Mononuclear cell (primary cell): ENCODE measurements at regions not wholly inside any gene's neighbourhood (a gene's known extent, or its start where the extent isn't known, plus 50 kb on each side); places are given as distances from the start of the nearest gene placed in this dataset.

Experiments
- H3K27me3 ChIP-seq: 2 replicates; pipeline ENCODE4 v1.6.0; 2011; ENCODE audit warnings: low read length, control low read depth; ENCODE audit not compliant: insufficient read depth
- H3K4me1 ChIP-seq: 2 replicates; pipeline ENCODE4 v1.5.1; 2011; ENCODE audit warnings: mild to moderate bottlenecking, low read length, control low read depth; ENCODE audit not compliant: insufficient read depth
- H3K4me3 ChIP-seq: 2 replicates; pipeline ENCODE4 v1.5.1; 2011; ENCODE audit warnings: mild to moderate bottlenecking, low read length, moderate library complexity
- H3K9me3 ChIP-seq: 2 replicates; pipeline ENCODE4 v1.5.1; 2011; ENCODE audit warnings: low read depth, mild to moderate bottlenecking, control low read depth, low read length

DNA sequence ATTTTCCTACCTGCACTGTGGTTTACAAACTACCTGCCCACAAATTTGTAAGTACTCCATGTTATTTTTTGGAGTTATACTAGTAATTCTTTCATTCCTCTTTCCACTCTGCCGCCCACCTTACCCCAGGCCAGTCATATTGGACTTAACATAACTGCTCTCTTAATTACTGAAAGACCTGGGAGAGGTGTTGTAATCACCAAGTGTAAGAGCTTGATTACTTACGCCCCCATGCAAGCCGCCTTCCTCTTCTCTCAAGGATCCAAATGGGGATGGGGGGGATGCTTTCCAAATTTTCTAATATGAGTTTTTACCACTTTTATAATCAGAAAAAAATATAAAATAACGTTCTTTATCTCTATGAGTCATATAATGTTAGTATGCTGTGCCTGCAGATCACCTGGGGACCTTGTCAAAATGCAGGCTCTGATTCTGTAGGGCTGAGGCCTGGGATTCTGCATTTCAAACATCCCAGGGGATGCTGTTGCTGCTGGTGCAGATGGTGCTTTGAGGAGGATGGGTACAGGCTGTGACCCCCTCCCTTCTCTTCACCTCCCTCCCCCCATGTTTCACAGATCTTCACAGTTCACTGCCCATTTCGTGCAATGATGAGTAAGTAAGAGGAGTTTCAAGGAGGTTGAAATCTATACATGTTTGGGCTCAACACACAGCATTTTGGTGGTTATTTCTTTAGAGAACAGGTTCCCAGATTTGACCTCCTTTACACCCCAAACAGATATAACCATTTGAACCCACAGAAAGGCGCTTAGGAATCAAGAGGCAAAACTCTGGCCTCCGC, 87.3 kb downstream of the SEC61B start:
- H3K27me3 ChIP-seq = no peaks in the 10 kb centered on the region
- H3K9me3 ChIP-seq = no peaks in the 10 kb centered on the region
- no peaks in the 10 kb centered on the region for H3K4me1 ChIP-seq
- H3K4me3 ChIP-seq = no peak overlapping the region

DNA sequence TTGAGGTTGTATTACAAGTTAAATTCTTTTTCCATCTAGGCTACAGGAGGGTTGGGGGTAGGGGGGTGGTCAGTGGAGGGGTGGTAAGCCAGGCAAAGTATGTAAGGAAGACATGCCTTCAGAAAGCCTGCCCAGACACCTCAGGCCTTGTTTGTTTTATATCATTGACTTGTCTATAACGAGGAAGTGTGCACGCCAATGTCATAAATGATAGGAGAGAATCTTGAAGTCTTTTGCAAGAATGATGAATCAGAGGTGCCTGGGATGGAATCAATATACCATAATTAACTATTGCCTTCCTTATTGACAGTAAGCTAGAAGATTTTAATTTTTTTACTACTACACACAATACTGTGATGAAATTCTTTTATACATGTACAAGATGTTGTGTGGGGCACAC, 90.7 kb downstream of the SEC61B start:
- no peaks in the 10 kb centered on the region for H3K4me1 ChIP-seq
- no peak overlapping the region for H3K4me3 ChIP-seq
- H3K27me3 ChIP-seq = no peaks in the 10 kb centered on the region
- H3K9me3 ChIP-seq = no peaks in the 10 kb centered on the region

DNA sequence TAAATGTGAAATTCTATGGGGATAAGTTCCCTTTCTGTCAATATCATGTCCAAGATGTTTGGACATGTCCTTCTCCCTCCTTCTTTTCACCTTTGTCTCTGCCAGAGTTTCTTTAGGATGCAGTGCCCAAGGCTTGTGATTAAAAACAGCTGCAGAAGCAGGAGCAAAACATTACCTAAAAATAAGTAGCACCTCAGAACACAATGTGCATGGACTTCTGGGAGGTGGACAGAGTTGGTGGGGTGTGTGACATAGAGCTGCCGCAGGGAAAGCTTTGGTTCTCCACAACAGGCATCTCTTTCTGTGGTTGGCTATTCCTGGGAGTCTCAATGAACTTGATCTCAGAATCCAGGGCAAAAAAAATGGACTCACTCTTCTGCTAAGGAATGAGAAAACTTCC, 97.0 kb downstream of the SEC61B start:
- peaks cover 13% of the 10 kb centered on the region for H3K27me3 ChIP-seq
- no peaks in the 10 kb centered on the region for H3K9me3 ChIP-seq
- H3K4me1 ChIP-seq = no peaks in the 10 kb centered on the region
- no peak overlapping the region for H3K4me3 ChIP-seq

- Histone ChIP-seq H3K9me3 (no peaks in the 10 kb centered on the region), H3K27me3 (peaks cover 13% of the 10 kb centered on the region), H3K4me3 (no peak overlapping the region), H3K4me1 (no peaks in the 10 kb centered on the region)
Observed at GRCh38 chr9:99322299-99322698, 100.2 kb downstream of the SEC61B start.

DNA sequence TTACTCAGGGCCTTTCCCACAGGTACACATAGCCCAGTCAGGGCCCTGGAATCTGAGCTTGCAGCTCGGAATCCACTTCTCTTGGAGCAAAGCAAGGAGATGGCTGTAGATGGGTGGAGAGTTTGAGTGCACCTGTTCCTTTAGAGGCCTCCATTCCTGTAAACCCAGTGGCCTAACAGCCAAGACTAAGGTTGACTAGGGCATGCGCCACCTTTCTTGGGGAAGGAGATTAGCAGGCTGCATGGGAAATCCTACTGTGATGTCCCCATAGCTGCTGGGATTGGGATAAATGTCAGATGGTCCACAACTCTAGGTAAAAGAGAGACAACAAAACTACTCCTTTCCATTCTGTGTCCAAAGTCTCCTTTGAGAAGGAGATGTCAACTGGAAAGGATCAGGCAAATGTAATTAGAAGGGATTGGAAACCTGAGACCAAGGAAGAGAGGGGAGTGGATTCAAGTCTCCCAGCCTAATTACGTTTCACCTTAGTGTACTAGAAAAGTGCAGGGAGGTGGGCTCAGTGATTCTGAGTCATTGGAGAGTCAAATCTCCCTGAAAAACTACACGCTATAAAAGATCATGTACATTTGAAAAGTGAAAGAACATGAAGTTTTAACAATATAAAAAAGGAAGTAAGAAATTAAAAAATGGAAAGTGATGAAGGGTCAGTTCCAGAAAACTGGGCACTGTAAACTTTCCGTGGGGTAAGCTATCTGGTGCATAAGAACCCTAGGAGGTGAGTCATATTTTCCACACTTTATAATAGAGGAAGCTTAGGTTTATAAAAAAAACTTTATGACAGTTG, 104.2 kb downstream of the SEC61B start:
- Histone ChIP-seq H3K27me3 (peaks cover 6% of the 10 kb centered on the region), H3K9me3 (no peaks in the 10 kb centered on the region), H3K4me3 (no peak overlapping the region), H3K4me1 (no peaks in the 10 kb centered on the region)

DNA sequence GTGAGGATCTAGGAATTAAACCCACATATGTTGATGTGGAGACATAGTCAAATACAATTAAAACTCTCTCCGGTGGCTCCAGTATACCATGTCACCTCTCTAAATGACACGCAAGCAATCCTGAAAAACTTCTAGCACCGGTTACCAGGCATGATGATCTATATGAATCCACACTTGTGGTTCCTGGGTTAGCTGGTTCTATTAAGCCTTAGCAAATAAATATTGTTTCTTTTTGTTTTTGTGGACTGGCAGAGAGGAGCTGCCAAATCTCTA, 104.8 kb downstream of the SEC61B start:
- Histone ChIP-seq H3K4me1 (no peaks in the 10 kb centered on the region), H3K27me3 (peaks cover 6% of the 10 kb centered on the region), H3K9me3 (no peaks in the 10 kb centered on the region), H3K4me3 (no peak overlapping the region)

GRCh38 chr9:99327667-99328066, 105.6 kb downstream of the SEC61B start:
- Histone ChIP-seq H3K27me3 (peaks cover 6% of the 10 kb centered on the region), H3K4me1 (no peaks in the 10 kb centered on the region), H3K4me3 (no peak overlapping the region), H3K9me3 (no peaks in the 10 kb centered on the region)

GRCh38 chr9:99335280-99335679, 113.2 kb downstream of the SEC61B start:
- H3K9me3 ChIP-seq = no peaks in the 10 kb centered on the region
- no peak overlapping the region for H3K4me3 ChIP-seq
- no peaks in the 10 kb centered on the region for H3K4me1 ChIP-seq
- H3K27me3 ChIP-seq = no peaks in the 10 kb centered on the region

DNA sequence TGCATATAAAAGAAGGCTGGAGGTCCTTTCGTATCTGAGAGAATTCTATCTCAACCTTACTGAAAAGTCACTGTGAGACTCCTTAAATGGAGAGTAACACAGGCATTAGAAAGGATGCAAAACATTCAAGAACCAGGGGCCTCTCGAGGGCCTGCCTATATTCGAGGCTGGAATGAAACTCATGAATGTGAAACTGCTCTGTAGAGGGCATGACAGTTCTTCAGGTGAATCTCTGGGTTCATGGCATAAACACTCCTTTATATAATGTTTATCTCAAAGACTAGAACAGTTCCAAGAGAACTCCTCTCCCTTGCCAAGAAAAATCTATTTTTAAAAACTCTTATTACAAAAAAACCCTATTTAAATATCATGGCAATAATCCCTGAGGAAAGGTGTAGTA, 113.9 kb downstream of the SEC61B start:
- Histone ChIP-seq H3K9me3 (no peaks in the 10 kb centered on the region), H3K27me3 (no peaks in the 10 kb centered on the region), H3K4me3 (no peak overlapping the region), H3K4me1 (no peaks in the 10 kb centered on the region)

DNA sequence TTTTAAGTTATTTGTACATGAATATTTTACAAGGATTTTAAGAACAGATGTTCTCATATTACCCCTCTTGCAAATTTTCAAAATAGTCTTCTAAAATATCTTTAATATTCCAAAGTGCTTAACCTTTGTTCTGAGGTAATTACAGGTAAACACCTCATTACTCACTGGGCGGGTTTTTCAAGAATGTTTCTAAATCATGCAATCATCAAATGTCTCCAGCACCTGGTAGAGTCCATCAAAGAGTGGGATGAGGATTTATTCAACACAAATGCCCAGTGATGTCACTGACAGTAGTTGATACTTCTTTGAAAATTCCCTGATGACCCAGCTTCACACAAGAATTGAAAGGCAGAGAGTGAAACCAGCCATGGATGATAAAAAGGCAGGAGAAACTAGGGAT, 114.4 kb downstream of the SEC61B start:
- Histone ChIP-seq H3K9me3 (no peaks in the 10 kb centered on the region), H3K4me3 (no peak overlapping the region), H3K4me1 (no peaks in the 10 kb centered on the region), H3K27me3 (no peaks in the 10 kb centered on the region)

DNA sequence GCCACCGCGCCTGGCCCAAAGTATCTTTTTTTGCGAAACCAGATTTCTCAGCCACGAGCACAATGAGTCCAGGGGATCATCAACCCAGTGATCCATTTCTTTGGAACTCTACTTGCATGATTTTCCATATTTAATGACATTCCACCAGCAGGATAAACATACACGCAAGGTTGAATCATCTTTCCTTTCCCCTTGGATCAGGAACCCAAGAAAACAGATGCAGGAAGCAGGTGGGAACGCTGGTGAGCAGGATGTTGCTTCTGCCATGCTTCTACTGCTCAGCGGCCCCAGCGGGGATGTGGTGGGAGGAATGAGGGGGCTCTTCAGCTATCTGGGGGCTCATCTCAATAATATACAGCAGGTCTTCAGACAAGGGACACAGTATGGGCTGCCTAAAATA, 118.2 kb downstream of the SEC61B start:
- Histone ChIP-seq H3K9me3 (no peaks in the 10 kb centered on the region), H3K4me1 (no peaks in the 10 kb centered on the region), H3K27me3 (no peaks in the 10 kb centered on the region), H3K4me3 (no peak overlapping the region)

- H3K4me1 ChIP-seq = no peaks in the 10 kb centered on the region
- no peak overlapping the region for H3K4me3 ChIP-seq
- no peaks in the 10 kb centered on the region for H3K27me3 ChIP-seq
- H3K9me3 ChIP-seq = no peaks in the 10 kb centered on the region
Observed at GRCh38 chr9:99341686-99342085, 119.6 kb downstream of the SEC61B start.

DNA sequence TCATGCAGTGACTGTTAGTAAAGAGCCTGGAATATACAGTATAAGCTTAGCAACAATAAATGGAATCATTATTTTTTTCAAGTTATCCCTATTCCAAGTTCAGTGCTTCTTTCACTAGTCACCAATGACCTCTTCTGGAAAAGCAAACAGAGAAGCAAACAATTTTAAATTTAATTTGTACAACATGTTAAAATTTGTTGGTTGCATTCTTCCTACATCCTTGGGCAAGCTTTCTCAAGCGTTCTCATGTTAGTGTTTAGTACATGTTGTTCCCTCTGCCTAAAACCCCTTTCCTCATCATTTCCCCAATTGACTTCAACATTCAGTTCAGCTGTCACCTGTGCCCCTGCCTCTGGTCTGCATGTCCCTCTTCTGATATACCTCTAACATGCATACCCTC, 123.4 kb downstream of the SEC61B start:
- Histone ChIP-seq H3K4me3 (no peak overlapping the region), H3K4me1 (no peaks in the 10 kb centered on the region), H3K9me3 (no peaks in the 10 kb centered on the region), H3K27me3 (no peaks in the 10 kb centered on the region)

DNA sequence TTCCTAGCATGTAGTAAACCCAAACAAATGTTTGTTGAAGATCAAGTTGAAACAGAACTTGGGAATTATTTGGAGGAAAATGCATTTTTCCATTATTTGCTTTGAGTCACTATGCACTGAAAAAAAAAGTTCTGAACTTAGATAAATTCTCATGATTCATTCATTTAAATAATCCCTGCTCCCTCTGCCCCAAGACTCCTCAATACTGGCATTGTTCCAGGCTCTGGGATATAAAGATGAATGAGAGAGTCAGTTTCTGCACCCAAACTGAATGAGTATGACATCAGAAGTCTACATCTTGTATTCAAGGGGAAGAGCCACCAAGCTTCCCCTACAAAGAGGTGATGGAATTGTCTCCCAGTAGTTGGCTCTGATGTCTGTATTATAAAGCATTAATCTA, 123.9 kb downstream of the SEC61B start:
- Histone ChIP-seq H3K27me3 (no peaks in the 10 kb centered on the region), H3K9me3 (no peaks in the 10 kb centered on the region), H3K4me3 (no peak overlapping the region), H3K4me1 (no peaks in the 10 kb centered on the region)

- H3K9me3 ChIP-seq = no peaks in the 10 kb centered on the region
- H3K27me3 ChIP-seq = no peaks in the 10 kb centered on the region
- H3K4me3 ChIP-seq = no peak overlapping the region
- H3K4me1 ChIP-seq = no peaks in the 10 kb centered on the region
Observed at GRCh38 chr9:99347568-99347967, 125.5 kb downstream of the SEC61B start.

DNA sequence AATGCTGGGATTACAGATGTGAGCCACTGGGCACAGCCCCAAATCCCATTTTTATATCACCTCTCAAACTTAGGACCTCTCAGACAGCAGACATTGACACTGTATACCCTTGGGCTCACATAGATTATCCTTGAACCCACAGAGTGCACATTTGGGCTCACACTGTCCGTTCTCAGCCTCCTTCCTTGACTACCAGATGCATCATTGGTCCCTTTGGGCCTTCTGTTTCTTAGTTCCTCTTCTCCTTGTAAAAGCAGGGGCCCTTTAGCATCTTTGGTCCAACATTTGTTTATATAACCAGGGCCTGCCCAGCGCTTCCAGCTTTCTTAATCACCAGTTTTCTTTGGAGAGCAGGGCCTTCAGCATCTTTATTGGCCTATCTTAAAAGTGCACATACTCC, 126.2 kb downstream of the SEC61B start:
- H3K27me3 ChIP-seq = no peaks in the 10 kb centered on the region
- H3K4me3 ChIP-seq = no peak overlapping the region
- no peaks in the 10 kb centered on the region for H3K9me3 ChIP-seq
- no peaks in the 10 kb centered on the region for H3K4me1 ChIP-seq
